SJSA1 (cell line): ENCODE measurements at regions not wholly inside any gene's neighbourhood (a gene's known extent, or its start where the extent isn't known, plus 50 kb on each side); places are given as distances from the start of the nearest gene placed in this dataset.

Experiments used
- DNase-seq, 2 experiments: peaks; one replicate each; pipeline ENCODE4 v3.0.0-alpha.2; 2015 to 2020; ENCODE audit warnings: low spot score in 2 of 2, low read depth in 1 of 2
- H3K27ac ChIP-seq: fragments of 250-450 bp; sonication (Bioruptor Pico); 2 replicates; pipeline ENCODE4 v1.5.1; 2020; ENCODE audit warnings: mild to moderate bottlenecking, moderate library complexity
- H3K27me3 ChIP-seq: fragments of 250-450 bp; sonication (Bioruptor Pico); replicated peaks from 2 replicates; pipeline ENCODE4 v1.5.1; 2020; ENCODE audit warnings: mild to moderate bottlenecking, moderate library complexity
- H3K36me3 ChIP-seq: fragments of 250-450 bp; sonication (Bioruptor Pico); 2 replicates; pipeline ENCODE4 v1.5.1; 2020; ENCODE audit warnings: mild to moderate bottlenecking
- H3K4me1 ChIP-seq: fragments of 250-450 bp; sonication (Bioruptor Pico); replicated peaks from 2 replicates; pipeline ENCODE4 v1.6.1; 2021; ENCODE audit warnings: mild to moderate bottlenecking
- H3K4me3 ChIP-seq: fragments of 250-450 bp; sonication (Bioruptor Pico); 2 replicates; pipeline ENCODE4 v1.5.1; 2020; ENCODE audit warnings: mild to moderate bottlenecking
- H3K9me3 ChIP-seq: fragments of 250-450 bp; sonication (Bioruptor Pico); replicated peaks from 2 replicates; pipeline ENCODE4 v1.5.1; 2020; ENCODE audit warnings: mild to moderate bottlenecking

GRCh38 chr18:46407486-46408166 is 249.4 kb downstream of the LOXHD1 start:
- no peaks in the 10 kb centered on the region for H3K9me3 ChIP-seq
- peaks cover 65% of the 10 kb centered on the region for H3K4me1 ChIP-seq
- H3K27me3 ChIP-seq = no peaks in the 10 kb centered on the region
- no peak overlapping the region for H3K4me3 ChIP-seq
- peak; percentile 73 to 92 for DNase-seq
- H3K36me3 ChIP-seq = no peaks in the 10 kb centered on the region
- peak overlapping the region; percentile 57 for H3K27ac ChIP-seq

GRCh38 chr18:46408334-46408987 is 248.6 kb downstream of the LOXHD1 start:
- H3K4me1 ChIP-seq = peaks cover 65% of the 10 kb centered on the region
- H3K27me3 ChIP-seq = no peaks in the 10 kb centered on the region
- peak overlapping the region; percentile 57 for H3K27ac ChIP-seq
- H3K9me3 ChIP-seq = no peaks in the 10 kb centered on the region
- no peaks in the 10 kb centered on the region for H3K36me3 ChIP-seq
- no peak for DNase-seq
- no peak overlapping the region for H3K4me3 ChIP-seq

- no peak overlapping the region for H3K4me3 ChIP-seq
- H3K36me3 ChIP-seq = no peaks in the 10 kb centered on the region
- H3K4me1 ChIP-seq = peaks cover 70% of the 10 kb centered on the region
- no peak overlapping the region for H3K27ac ChIP-seq
- no peaks in the 10 kb centered on the region for H3K27me3 ChIP-seq
- H3K9me3 ChIP-seq = no peaks in the 10 kb centered on the region
- DNase-seq = no peak
These were observed 245.7 kb downstream of the LOXHD1 start for GRCh38 chr18:46411191-46411828.

- Histone ChIP-seq H3K27ac (no peak overlapping the region; the same call in 1 of the 2 replicates), H3K27me3 (no peaks in the 10 kb centered on the region), H3K4me1 (peaks cover 65% of the 10 kb centered on the region), H3K9me3 (no peaks in the 10 kb centered on the region), H3K36me3 (no peaks in the 10 kb centered on the region), H3K4me3 (no peak overlapping the region)
- peak in 1 of 2 experiments; percentile 59 for DNase-seq
These were observed 244.9 kb downstream of the LOXHD1 start for GRCh38 chr18:46411867-46412690.

GRCh38 chr18:46412916-46413315 is 244.1 kb downstream of the LOXHD1 start:
- Histone ChIP-seq H3K36me3 (no peaks in the 10 kb centered on the region), H3K4me3 (no peak overlapping the region), H3K27me3 (no peaks in the 10 kb centered on the region), H3K27ac (no peak overlapping the region; the same call in 1 of the 2 replicates), H3K9me3 (no peaks in the 10 kb centered on the region), H3K4me1 (peaks cover 57% of the 10 kb centered on the region)
- peak in 1 of 2 experiments; percentile 53 for DNase-seq

- peaks cover 57% of the 10 kb centered on the region for H3K4me1 ChIP-seq
- no peaks in the 10 kb centered on the region for H3K27me3 ChIP-seq
- no peaks in the 10 kb centered on the region for H3K9me3 ChIP-seq
- no peak overlapping the region for H3K27ac ChIP-seq
- no peak for DNase-seq
- H3K4me3 ChIP-seq = no peak overlapping the region
- H3K36me3 ChIP-seq = no peaks in the 10 kb centered on the region
These were observed 243.3 kb downstream of the LOXHD1 start for GRCh38 chr18:46413684-46414083.

GRCh38 chr18:46414863-46415262 is 242.2 kb downstream of the LOXHD1 start:
- peaks cover 60% of the 10 kb centered on the region for H3K4me1 ChIP-seq
- no peaks in the 10 kb centered on the region for H3K27me3 ChIP-seq
- no peak overlapping the region for H3K27ac ChIP-seq
- no peaks in the 10 kb centered on the region for H3K36me3 ChIP-seq
- DNase-seq = no peak
- H3K4me3 ChIP-seq = no peak overlapping the region
- H3K9me3 ChIP-seq = no peaks in the 10 kb centered on the region

GRCh38 chr18:46415532-46416252 is 241.3 kb downstream of the LOXHD1 start:
- Histone ChIP-seq H3K4me1 (peaks cover 60% of the 10 kb centered on the region), H3K36me3 (no peaks in the 10 kb centered on the region), H3K9me3 (no peaks in the 10 kb centered on the region), H3K27me3 (no peaks in the 10 kb centered on the region), H3K4me3 (no peak overlapping the region), H3K27ac (no peak overlapping the region)
- no peak for DNase-seq

- no peak overlapping the region for H3K27ac ChIP-seq
- H3K27me3 ChIP-seq = no peaks in the 10 kb centered on the region
- H3K9me3 ChIP-seq = no peaks in the 10 kb centered on the region
- DNase-seq = no peak
- no peak overlapping the region for H3K4me3 ChIP-seq
- no peaks in the 10 kb centered on the region for H3K36me3 ChIP-seq
- peaks cover 52% of the 10 kb centered on the region for H3K4me1 ChIP-seq
These were observed 240.0 kb downstream of the LOXHD1 start for GRCh38 chr18:46416706-46417638.

GRCh38 chr18:46418663-46419260 is 238.3 kb downstream of the LOXHD1 start:
- Histone ChIP-seq H3K27ac (peak overlapping the region; percentile 54), H3K27me3 (no peaks in the 10 kb centered on the region), H3K36me3 (no peaks in the 10 kb centered on the region), H3K9me3 (no peaks in the 10 kb centered on the region), H3K4me1 (peaks cover 34% of the 10 kb centered on the region), H3K4me3 (no peak overlapping the region)
- peak; percentile 76 to 79 for DNase-seq

- Histone ChIP-seq H3K4me1 (peaks cover 27% of the 10 kb centered on the region), H3K27ac (no peak overlapping the region), H3K4me3 (no peak overlapping the region), H3K9me3 (no peaks in the 10 kb centered on the region), H3K36me3 (no peaks in the 10 kb centered on the region), H3K27me3 (no peaks in the 10 kb centered on the region)
- DNase-seq = no peak
These were observed 237.5 kb downstream of the LOXHD1 start for GRCh38 chr18:46419391-46420141.
